Brain microvascular endothelial cell (primary cell): ENCODE measurements at regions not wholly inside any gene's neighbourhood (a gene's known extent, or its start where the extent isn't known, plus 50 kb on each side); places are given as distances from the start of the nearest gene placed in this dataset.

Experiments
- DNase-seq: peaks from one replicate; pipeline ENCODE4 v3.0.0-alpha.2; 2020
- H3K27ac ChIP-seq: fragments of 250-450 bp; sonication (Bioruptor Pico); 2 replicates; pipeline ENCODE4 v1.5.1; 2020; ENCODE audit warnings: mild to moderate bottlenecking, moderate library complexity
- H3K27me3 ChIP-seq: fragments of 250-450 bp; sonication (Bioruptor Pico); replicated peaks from 2 replicates; pipeline ENCODE4 v1.5.1; 2020; ENCODE audit warnings: mild to moderate bottlenecking
- H3K36me3 ChIP-seq: fragments of 250-450 bp; sonication (Bioruptor Pico); replicated peaks from 2 replicates; pipeline ENCODE4 v1.5.1; 2020; ENCODE audit warnings: mild to moderate bottlenecking
- H3K4me3 ChIP-seq: 2 replicates; pipeline ENCODE4 v1.5.1; 2011; ENCODE audit warnings: low read depth, mild to moderate bottlenecking, control low read depth, low read length, moderate library complexity
- CTCF ChIP-seq: IDR thresholded peaks from 2 replicates; pipeline ENCODE4 v1.5.1; 2011; ENCODE audit warnings: low read depth, mild to moderate bottlenecking, moderate library complexity, low read length, control low read depth, inconsistent platforms; ENCODE audit errors: missing control alignments
- in situ Hi-C: cut with HindIII; loops from 2 replicates; pipeline ENCODE4 v1.10.0; 2017; ENCODE audit warnings: low sequenced_read_pairs, low pct_ligation_motif_present

- no peak for DNase-seq
- H3K4me3 ChIP-seq: no peak overlapping the region
- H3K36me3 ChIP-seq: no peaks in the 10 kb centered on the region
- no peak overlapping the region for H3K27ac ChIP-seq
- no peaks in the 10 kb centered on the region for H3K27me3 ChIP-seq
- in situ Hi-C loops: no loop called here
- no peak for TF ChIP-seq CTCF
Observed at GRCh38 chr5:93069276-93069675, 511.7 kb downstream of the NR2F1-AS1 start.

- H3K4me3 ChIP-seq: no peak overlapping the region
- H3K27ac ChIP-seq: no peak overlapping the region
- DNase-seq: no peak
- peak; percentile 60 for TF ChIP-seq CTCF
- in situ Hi-C loops: no loop called here
- H3K27me3 ChIP-seq: no peaks in the 10 kb centered on the region
- H3K36me3 ChIP-seq: no peaks in the 10 kb centered on the region
Observed at GRCh38 chr5:93062548-93062947, 518.5 kb downstream of the NR2F1-AS1 start.

- TF ChIP-seq CTCF: no peak
- DNase-seq: peak; percentile 62
- Histone ChIP-seq H3K36me3 (no peaks in the 10 kb centered on the region), H3K4me3 (no peak overlapping the region), H3K27ac (no peak overlapping the region), H3K27me3 (no peaks in the 10 kb centered on the region)
- in situ Hi-C loops: no loop called here
Observed at GRCh38 chr5:93058309-93058708, 522.7 kb downstream of the NR2F1-AS1 start.

GRCh38 chr5:93057311-93057710 lies 523.7 kb downstream of the NR2F1-AS1 start:
- TF ChIP-seq CTCF: no peak
- in situ Hi-C loops: no loop called here

GRCh38 chr5:93055971-93056370 lies 525.0 kb downstream of the NR2F1-AS1 start:
- in situ Hi-C loops: no loop called here
- no peak for TF ChIP-seq CTCF
- no peak for DNase-seq
- H3K4me3 ChIP-seq: no peak overlapping the region
- H3K27me3 ChIP-seq: no peaks in the 10 kb centered on the region
- H3K36me3 ChIP-seq: no peaks in the 10 kb centered on the region
- H3K27ac ChIP-seq: no peak overlapping the region

More at GRCh38 chr5:93057311-93057710, 523.7 kb downstream of the NR2F1-AS1 start:
- Histone ChIP-seq H3K27ac (no peak overlapping the region), H3K36me3 (no peaks in the 10 kb centered on the region), H3K4me3 (no peak overlapping the region), H3K27me3 (no peaks in the 10 kb centered on the region)
- no peak for DNase-seq

GRCh38 chr5:93055561-93055960 lies 525.5 kb downstream of the NR2F1-AS1 start:
- Histone ChIP-seq H3K36me3 (no peaks in the 10 kb centered on the region), H3K27ac (no peak overlapping the region), H3K4me3 (no peak overlapping the region), H3K27me3 (no peaks in the 10 kb centered on the region)
- in situ Hi-C loops: no loop called here
- no peak for TF ChIP-seq CTCF
- DNase-seq: no peak
